ENCODE measurements at regions not wholly inside any gene's neighbourhood (a gene's known extent, or its start where the extent isn't known, plus 50 kb on each side); places are given as distances from the start of the nearest gene placed in this dataset.
A peak's percentile ranks its signal among the peaks of the same experiment; 100 is the strongest.

DNA sequence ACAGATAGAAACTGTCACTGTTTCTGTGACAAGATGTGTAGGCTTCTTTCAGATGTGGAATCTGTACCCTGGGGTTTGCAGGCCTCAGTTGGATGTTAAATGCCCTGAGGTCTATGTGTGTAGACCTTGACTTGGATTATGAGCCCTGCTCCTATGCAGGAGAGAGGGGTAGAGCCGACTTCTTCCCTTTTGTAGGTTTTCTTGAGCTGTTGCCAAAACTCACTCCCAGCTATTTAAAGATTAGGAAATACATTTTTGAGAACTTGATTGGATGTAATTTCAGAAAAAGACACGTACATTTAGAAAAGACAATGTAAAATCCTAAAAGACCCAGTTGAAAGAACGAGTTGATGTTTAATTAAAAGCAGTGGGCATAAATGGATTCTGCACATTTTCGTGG, 374.8 kb downstream of the SLC4A3 start:
- intact Hi-C loops (cut with micrococcal nuclease), result no loop called here
- no peak for ATAC-seq
- DNase-seq, result no peak

- DNase-seq (no peak), ATAC-seq (no peak)
- intact Hi-C loops (cut with micrococcal nuclease), result no loop called here
These were observed 375.3 kb downstream of the SLC4A3 start for GRCh38 chr2:220002699-220003098.

DNA sequence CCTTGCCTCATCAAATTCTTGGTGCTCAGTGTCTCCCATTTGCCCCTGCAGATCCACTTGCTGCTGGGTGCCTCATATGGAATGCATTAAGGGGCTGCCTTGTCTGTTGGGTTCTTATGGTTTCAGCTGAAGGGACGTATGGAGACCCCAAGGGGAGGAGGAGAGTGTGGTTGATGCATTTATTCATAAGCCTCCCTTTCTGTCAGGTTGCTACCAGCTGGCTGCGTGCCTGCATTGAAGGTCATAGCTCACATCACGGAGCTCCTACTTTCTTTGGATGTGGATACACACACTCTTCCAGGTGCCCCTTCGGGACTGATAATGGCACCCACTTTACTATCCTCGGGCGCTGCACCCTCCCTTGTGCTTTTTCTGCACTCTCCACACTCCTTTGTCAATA, 377.9 kb downstream of the SLC4A3 start:
- no peak for ATAC-seq
- intact Hi-C loops (cut with micrococcal nuclease), result no loop called here
- no peak for DNase-seq

DNA sequence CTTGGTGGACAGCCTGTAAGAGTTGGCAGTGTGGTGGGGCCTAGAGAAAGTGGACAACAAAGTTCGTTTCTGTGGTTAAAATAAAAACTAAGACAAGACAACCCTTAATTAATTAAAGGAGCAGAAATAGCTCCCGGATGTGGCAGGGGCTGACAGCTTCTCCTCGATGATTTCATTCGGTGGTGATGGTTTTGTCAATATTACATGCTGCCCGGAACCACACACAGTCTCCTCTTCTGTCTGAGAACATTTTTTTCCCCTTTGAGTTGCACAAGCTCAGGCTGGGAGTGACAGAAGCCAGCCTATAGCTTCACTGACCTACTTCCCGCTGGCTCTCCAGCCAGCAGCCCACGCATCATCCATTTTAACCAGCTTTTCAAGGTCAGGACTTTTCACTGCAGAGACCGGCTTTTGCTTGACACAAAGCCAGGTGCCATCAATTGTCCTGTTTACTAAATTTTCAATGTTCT, 378.8 kb downstream of the SLC4A3 start:
- ATAC-seq (peak; percentile 74), DNase-seq (no peak)
- intact Hi-C loops (cut with micrococcal nuclease), result no loop called here

GRCh38 chr2:220011859-220012258, 384.4 kb downstream of the SLC4A3 start:
- ATAC-seq (no peak), DNase-seq (no peak)
- intact Hi-C loops (cut with micrococcal nuclease), result no loop called here

GRCh38 chr2:220014961-220015360, 387.5 kb downstream of the SLC4A3 start:
- no peak for DNase-seq
- intact Hi-C loops (cut with micrococcal nuclease), result no loop called here
- no peak for ATAC-seq

DNA sequence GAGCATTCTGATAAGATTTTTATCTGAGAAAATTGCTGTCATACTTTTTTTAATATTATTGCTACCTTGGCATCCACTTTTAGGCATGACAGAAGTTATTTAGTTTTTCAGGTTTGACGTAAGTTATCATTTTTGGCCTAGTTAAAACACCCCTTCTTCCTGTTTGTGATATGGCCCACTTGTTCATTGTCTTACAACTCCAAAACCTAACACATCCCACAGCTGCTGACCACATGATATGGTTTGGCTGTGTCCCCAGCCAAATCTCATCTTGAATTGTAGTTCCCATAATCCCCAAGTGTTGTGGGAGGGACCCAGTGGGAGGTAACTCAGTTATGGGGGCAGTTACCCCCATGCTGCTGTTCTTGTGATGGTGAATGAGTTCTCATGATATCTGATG, 388.1 kb downstream of the SLC4A3 start:
- intact Hi-C loops (cut with micrococcal nuclease), result no loop called here
- ATAC-seq (no peak), DNase-seq (no peak)

GRCh38 chr2:220025207-220025606, 397.8 kb downstream of the SLC4A3 start:
- ATAC-seq (no peak), DNase-seq (no peak)
- intact Hi-C loops (cut with micrococcal nuclease), result no loop called here

DNA sequence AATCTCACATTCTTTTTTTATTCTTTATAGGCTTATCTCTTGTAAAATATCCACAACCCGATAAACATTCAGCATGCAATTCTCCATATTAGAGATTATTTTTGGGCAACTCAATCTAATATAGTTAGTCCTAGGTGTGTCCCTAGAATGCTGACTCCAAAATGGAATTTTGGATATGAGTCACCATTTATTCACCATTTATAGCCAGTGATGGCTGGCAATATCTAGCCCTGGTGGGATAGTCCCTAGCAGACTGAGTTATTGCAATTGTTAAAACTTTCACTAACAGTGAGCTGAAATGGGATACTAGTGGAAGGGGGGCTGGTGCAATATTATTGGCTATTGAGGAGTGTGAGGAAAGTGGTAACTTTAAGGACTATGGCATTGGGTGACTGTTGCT, 401.6 kb downstream of the SLC4A3 start:
- DNase-seq (no peak), ATAC-seq (no peak)
- intact Hi-C loops (cut with micrococcal nuclease), result no loop called here

DNA sequence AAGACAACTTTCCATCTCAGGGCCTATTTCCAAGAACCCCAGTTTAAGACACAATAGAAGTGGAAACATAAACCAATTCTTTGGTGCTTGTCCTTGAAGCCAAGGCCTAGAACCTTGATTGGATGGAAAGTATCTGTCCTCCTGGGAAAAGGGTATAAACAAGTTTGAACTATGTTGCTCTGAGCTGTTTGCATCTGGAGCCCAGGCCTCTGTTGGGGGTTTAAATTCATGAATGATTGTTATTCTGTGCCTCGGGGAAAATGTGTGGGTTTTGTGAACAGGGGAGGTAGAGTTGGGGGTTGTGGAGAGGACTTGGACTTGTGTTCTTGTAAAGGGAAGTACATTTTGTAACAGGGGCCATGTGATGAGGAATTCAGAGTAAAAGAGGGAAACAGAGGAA, 406.1 kb downstream of the SLC4A3 start:
- DNase-seq (no peak), ATAC-seq (no peak)
- intact Hi-C loops (cut with micrococcal nuclease), result no loop called here

- intact Hi-C loops (cut with micrococcal nuclease), result no loop called here
- no peak for ATAC-seq
These were observed 407.1 kb downstream of the SLC4A3 start for GRCh38 chr2:220034426-220035130.

DNA sequence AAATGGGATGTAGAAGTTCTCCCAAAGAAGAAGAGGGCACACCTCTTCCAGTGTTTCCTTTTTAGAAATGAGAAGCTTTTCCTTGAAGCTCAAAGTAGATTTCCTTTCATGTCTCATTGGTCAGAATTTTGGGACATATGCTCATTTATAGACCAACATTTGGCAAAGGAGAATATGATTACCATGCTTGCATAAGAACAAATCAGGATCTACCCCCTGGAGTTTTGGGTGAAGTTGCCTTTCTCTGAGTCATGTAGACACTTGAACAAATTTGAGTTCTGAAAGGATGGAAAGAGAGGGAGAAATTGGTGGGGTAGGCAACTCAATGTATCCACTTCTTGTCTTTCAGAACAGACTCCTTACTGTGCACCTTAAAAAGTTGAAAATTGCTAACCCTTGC, 409.0 kb downstream of the SLC4A3 start:
- DNase-seq (no peak), ATAC-seq (no peak)
- intact Hi-C loops (cut with micrococcal nuclease), result no loop called here

More at GRCh38 chr2:220034426-220035130, 407.1 kb downstream of the SLC4A3 start:
- DNase-seq, result no peak

DNA sequence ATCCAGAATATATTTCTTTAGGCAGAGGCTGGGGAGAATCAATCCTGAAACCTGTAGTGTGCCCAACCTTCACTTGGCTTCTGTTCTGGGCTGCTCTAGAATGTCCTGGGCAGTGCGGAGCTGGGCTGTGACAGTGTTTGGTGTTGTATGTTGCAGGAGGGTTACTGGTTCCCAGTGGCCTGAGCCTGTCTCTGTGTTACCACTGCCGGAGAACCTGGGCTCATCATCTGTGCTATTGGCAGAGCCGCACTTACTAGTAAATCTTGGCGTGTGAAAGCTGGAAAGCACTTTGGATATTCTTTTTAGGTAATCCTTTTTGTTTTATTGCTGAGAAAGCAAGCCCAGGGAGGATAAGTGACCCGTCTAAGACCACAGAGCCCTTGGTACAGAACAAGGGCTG, 412.9 kb downstream of the SLC4A3 start:
- DNase-seq, result no peak
- intact Hi-C loops (cut with micrococcal nuclease), result no loop called here
- no peak for ATAC-seq

DNA sequence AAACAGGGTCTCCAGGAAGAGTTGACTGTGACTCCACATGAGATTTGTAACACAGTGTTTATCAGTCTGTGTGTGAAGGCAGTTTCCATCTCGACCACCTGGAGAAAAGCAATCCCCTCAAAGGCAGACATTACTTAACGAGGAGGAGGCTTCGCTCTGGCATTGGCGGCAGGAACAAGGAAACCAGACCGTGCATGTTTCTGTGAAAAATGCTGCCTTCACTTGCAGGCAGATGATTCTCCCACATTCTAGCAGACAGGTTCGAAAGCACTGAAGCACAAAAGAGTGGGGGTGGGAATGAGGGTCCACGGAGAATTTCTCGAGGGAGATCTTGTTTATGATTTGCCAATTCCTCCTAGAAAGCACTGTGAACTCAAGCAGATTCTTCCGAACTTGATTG, 414.0 kb downstream of the SLC4A3 start:
- DNase-seq (no peak), ATAC-seq (no peak)
- intact Hi-C loops (cut with micrococcal nuclease), result no loop called here

GRCh38 chr2:220043155-220043989, 415.9 kb downstream of the SLC4A3 start:
- intact Hi-C loops (cut with micrococcal nuclease), result no loop called here
- no peak for DNase-seq
- ATAC-seq, result no peak

GRCh38 chr2:220043990-220044335, 416.5 kb downstream of the SLC4A3 start:
- no peak for ATAC-seq
- DNase-seq, result no peak
- intact Hi-C loops (cut with micrococcal nuclease), result no loop called here

- intact Hi-C loops (cut with micrococcal nuclease), result no loop called here
- ATAC-seq (no peak), DNase-seq (no peak)
These were observed 417.0 kb downstream of the SLC4A3 start for GRCh38 chr2:220044383-220044782.

DNA sequence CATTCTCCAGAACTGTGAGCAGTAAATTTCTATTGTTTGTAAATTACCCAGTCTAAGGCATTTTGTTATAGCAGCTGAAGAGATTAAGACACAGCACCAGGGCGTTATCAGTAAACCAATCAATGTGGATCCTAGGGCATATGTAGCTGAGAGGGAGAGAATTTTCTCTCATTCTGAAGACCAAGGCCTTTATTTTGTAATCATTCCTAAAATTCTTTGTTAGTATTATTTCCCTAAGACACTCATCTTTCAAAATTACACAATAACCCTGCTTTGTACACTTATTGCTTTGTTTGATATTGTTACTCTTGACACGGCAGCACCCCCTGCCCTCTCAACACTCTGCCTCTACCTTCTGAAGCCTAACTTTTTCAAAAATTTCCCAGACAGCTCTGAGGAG, 419.1 kb downstream of the SLC4A3 start:
- DNase-seq (no peak), ATAC-seq (no peak)
- intact Hi-C loops (cut with micrococcal nuclease), result no loop called here

DNA sequence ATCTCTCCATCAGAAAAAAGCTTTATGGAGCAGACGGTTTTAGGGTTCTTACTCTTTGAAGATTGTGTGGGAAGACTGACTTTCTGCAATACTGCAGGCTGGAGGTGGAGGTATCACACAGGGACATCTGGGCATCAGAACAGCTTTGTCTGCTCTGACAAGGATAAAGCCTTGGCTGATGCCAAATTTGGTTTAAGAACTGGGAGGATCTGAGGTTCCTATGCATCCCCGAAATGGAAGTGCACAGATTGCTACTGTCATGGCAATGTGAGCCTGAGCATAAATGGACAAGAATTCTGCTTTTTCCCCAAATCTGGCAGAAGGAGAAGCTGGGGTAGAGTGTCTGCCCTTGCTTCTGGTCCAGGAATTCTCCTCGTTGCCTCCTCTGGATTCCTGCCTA, 424.3 kb downstream of the SLC4A3 start:
- intact Hi-C loops (cut with micrococcal nuclease), result no loop called here
- ATAC-seq, result no peak

GRCh38 chr2:220053919-220054318, 426.5 kb downstream of the SLC4A3 start:
- ATAC-seq, result no peak
- DNase-seq, result no peak
- intact Hi-C loops (cut with micrococcal nuclease), result no loop called here

More for the DNA sequence above, 424.3 kb downstream of the SLC4A3 start:
- DNase-seq, result no peak

- DNase-seq (no peak), ATAC-seq (no peak)
- intact Hi-C loops (cut with micrococcal nuclease), result no loop called here
These were observed 430.0 kb downstream of the SLC4A3 start for GRCh38 chr2:220057391-220057790.

Measured in left ventricle myocardium superior (tissue), 1 donor.